ENCODE measurements at regions not wholly inside any gene's neighbourhood (a gene's known extent, or its start where the extent isn't known, plus 50 kb on each side); places are given as distances from the start of the nearest gene placed in this dataset.

- TF ChIP-seq POLR2A (IDR thresholded peaks at IDR 0.05): no peak
- no peak for TF ChIP-seq CTCF (IDR thresholded peaks at IDR 0.05 in 4 of 5, conservative IDR thresholded peaks at IDR 0.05 in 1 of 5)
Observed at GRCh38 chrX:43513085-43513484, 143.0 kb upstream of the MAOA start.
